GM23248 (cell line): ENCODE measurements at regions not wholly inside any gene's neighbourhood (a gene's known extent, or its start where the extent isn't known, plus 50 kb on each side); places are given as distances from the start of the nearest gene placed in this dataset.

Experiments used
- EZH2 ChIP-seq: fragments of 200-600 bp; sonication (generic); IDR thresholded peaks from 2 replicates; pipeline ENCODE4 v1.6.1; 2018; ENCODE audit warnings: antibody characterized with exemption, mild to moderate bottlenecking; ENCODE audit not compliant: insufficient read depth, poor library complexity, severe bottlenecking
- EZH2phosphoT487 ChIP-seq: fragments of 200-600 bp; sonication (generic); IDR thresholded peaks from 2 replicates; pipeline ENCODE4 v1.6.1; 2018; ENCODE audit warnings: antibody characterized with exemption, moderate library complexity, mild to moderate bottlenecking, low read depth; ENCODE audit not compliant: insufficient read depth

DNA sequence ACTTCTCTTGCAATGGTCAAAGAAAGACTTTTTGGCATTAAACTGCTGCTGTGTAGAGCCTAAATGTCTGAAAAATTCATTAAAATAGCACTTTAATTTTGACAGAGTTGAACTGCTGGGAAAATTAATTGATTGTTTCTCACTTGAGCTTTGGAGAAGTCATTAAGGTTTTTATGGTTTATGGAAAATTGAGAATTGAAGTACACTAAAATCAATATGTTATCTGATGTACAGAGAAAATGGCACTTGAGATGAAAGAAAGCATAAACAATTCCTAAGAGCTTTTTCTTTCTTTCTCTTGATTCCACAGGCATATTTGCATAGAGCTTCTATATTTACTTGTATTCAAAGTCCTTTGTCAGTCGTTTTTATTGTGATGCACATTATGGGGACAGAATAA is 188.5 kb upstream of the CAND1 start:
- TF ChIP-seq EZH2 (no peak), EZH2phosphoT487 (no peak)
